Uterus (tissue), 2 donors: ENCODE measurements at regions not wholly inside any gene's neighbourhood (a gene's known extent, or its start where the extent isn't known, plus 50 kb on each side); places are given as distances from the start of the nearest gene placed in this dataset.

Experiments used
- POLR2A ChIP-seq, 2 donors: fragments of 450-650 bp; IDR thresholded peaks; one replicate each; pipeline ENCODE4 v1.6.1; 2016; ENCODE audit warnings: antibody characterized with exemption in 2 of 2, mild to moderate bottlenecking in 1 of 2, moderate library complexity in 1 of 2
- TF ChIP-seq, protein P1 (sequence below), 4 experiments: fragments of 200-600 bp in 2 of 4; fragments of 450-650 bp in 2 of 4; sonication (generic) in 2 of 4; IDR thresholded peaks; one replicate each; pipeline ENCODE4 v1.5.1; 2016 to 2019; ENCODE audit warnings: antibody characterized with exemption in 4 of 4, mild to moderate bottlenecking in 2 of 4, moderate library complexity in 1 of 4

GRCh38 chr1:30273021-30273325, 450.4 kb downstream of the MATN1 start:
- TF ChIP-seq, protein P1, sequence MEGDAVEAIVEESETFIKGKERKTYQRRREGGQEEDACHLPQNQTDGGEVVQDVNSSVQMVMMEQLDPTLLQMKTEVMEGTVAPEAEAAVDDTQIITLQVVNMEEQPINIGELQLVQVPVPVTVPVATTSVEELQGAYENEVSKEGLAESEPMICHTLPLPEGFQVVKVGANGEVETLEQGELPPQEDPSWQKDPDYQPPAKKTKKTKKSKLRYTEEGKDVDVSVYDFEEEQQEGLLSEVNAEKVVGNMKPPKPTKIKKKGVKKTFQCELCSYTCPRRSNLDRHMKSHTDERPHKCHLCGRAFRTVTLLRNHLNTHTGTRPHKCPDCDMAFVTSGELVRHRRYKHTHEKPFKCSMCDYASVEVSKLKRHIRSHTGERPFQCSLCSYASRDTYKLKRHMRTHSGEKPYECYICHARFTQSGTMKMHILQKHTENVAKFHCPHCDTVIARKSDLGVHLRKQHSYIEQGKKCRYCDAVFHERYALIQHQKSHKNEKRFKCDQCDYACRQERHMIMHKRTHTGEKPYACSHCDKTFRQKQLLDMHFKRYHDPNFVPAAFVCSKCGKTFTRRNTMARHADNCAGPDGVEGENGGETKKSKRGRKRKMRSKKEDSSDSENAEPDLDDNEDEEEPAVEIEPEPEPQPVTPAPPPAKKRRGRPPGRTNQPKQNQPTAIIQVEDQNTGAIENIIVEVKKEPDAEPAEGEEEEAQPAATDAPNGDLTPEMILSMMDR (IDR thresholded peaks at IDR 0.05) = no peak
- TF ChIP-seq POLR2A (IDR thresholded peaks at IDR 0.05) = no peak
